GM23338 (cell line): ENCODE measurements at regions not wholly inside any gene's neighbourhood (a gene's known extent, or its start where the extent isn't known, plus 50 kb on each side); places are given as distances from the start of the nearest gene placed in this dataset.
A peak's percentile ranks its signal among the peaks of the same experiment; 100 is the strongest.

Source experiments
- ATAC-seq: fragments of 200-7000 bp; cut with Tn5 transposase; 3 replicates; pipeline ENCODE4 v1.9.1; 2020
- DNase-seq: peaks from one replicate; pipeline ENCODE4 v3.0.0-alpha.2; 2015; ENCODE audit warnings: low spot score
- H2AFZ ChIP-seq: fragments of 200-600 bp; sonication (generic); 2 replicates; pipeline ENCODE4 v1.8.0; 2016; ENCODE audit warnings: antibody characterized with exemption, mild to moderate bottlenecking, moderate library complexity
- H3F3A ChIP-seq: fragments of 200-600 bp; sonication (generic); replicated peaks from 2 replicates; pipeline ENCODE4 v1.8.0; 2017; ENCODE audit warnings: antibody characterized with exemption, mixed run types, low read depth
- H3K27ac ChIP-seq: fragments of 200-600 bp; sonication (generic); 2 replicates; pipeline ENCODE4 v1.6.1; 2016; ENCODE audit warnings: low read depth
- H3K27me3 ChIP-seq: fragments of 200-600 bp; sonication (generic); 2 replicates; pipeline ENCODE4 v1.8.0; 2016; ENCODE audit warnings: mild to moderate bottlenecking, mixed run types, moderate library complexity; ENCODE audit not compliant: insufficient read depth
- H3K36me3 ChIP-seq: fragments of 200-600 bp; sonication (generic); 2 replicates; pipeline ENCODE4 v1.8.0; 2016; ENCODE audit warnings: mild to moderate bottlenecking; ENCODE audit not compliant: insufficient read depth
- H3K4me1 ChIP-seq: fragments of 200-600 bp; sonication (generic); 2 replicates; pipeline ENCODE4 v1.8.0; 2016; ENCODE audit warnings: mild to moderate bottlenecking, moderate library complexity; ENCODE audit not compliant: insufficient read depth
- H3K4me2 ChIP-seq: fragments of 200-600 bp; sonication (generic); 2 replicates; pipeline ENCODE4 v1.7.1; 2017; ENCODE audit warnings: mixed run types
- H3K4me3 ChIP-seq: fragments of 200-600 bp; sonication (generic); 2 replicates; pipeline ENCODE4 v1.6.1; 2016; ENCODE audit warnings: mixed run types
- H3K79me2 ChIP-seq: fragments of 200-600 bp; sonication (generic); replicated peaks from 2 replicates; pipeline ENCODE4 v1.8.0; 2017; ENCODE audit warnings: mild to moderate bottlenecking; ENCODE audit not compliant: insufficient read depth
- H3K9me2 ChIP-seq: fragments of 200-600 bp; sonication (generic); 2 replicates; pipeline ENCODE4 v1.8.0; 2017; ENCODE audit not compliant: insufficient read depth
- H4K20me1 ChIP-seq: fragments of 200-600 bp; sonication (generic); replicated peaks from 2 replicates; pipeline ENCODE4 v1.8.0; 2017; ENCODE audit warnings: mild to moderate bottlenecking; ENCODE audit not compliant: insufficient read depth
- H3K27ac Mint-ChIP-seq: 2 replicates; pipeline ENCODE4 v1.8.0; 2020; ENCODE audit warnings: inconsistent platforms, mild to moderate bottlenecking, moderate library complexity, mixed read lengths
- H3K27me3 Mint-ChIP-seq: 3 replicates; pipeline ENCODE4 v1.8.0; 2022; ENCODE audit warnings: low read depth, mild to moderate bottlenecking, moderate library complexity, mixed read lengths, inconsistent platforms; ENCODE audit not compliant: insufficient read depth, poor library complexity
- H3K36me3 Mint-ChIP-seq: 3 replicates; pipeline ENCODE4 v1.8.0; 2021; ENCODE audit warnings: low read depth, mild to moderate bottlenecking, inconsistent platforms, moderate library complexity, mixed read lengths
- H3K4me1 Mint-ChIP-seq: 3 replicates; pipeline ENCODE4 v1.8.0; 2020; ENCODE audit warnings: mild to moderate bottlenecking, inconsistent platforms, mixed read lengths
- H3K4me3 Mint-ChIP-seq: 3 replicates; pipeline ENCODE4 v1.8.0; 2021; ENCODE audit warnings: moderate library complexity, mild to moderate bottlenecking, inconsistent platforms, mixed read lengths
- H3K9me3 Mint-ChIP-seq: 3 replicates; pipeline ENCODE4 v1.8.0; 2020; ENCODE audit warnings: moderate library complexity, mild to moderate bottlenecking, inconsistent platforms, mixed read lengths
- EZH2 ChIP-seq: fragments of 200-600 bp; sonication (generic); IDR thresholded peaks from one replicate; pipeline ENCODE4 v1.8.0; 2017; ENCODE audit warnings: antibody characterized with exemption, mild to moderate bottlenecking, low read depth; ENCODE audit not compliant: unreplicated experiment
- EZH2phosphoT487 ChIP-seq: fragments of 200-600 bp; sonication (generic); IDR thresholded peaks from one replicate; pipeline ENCODE4 v1.8.1; 2018; ENCODE audit warnings: antibody characterized with exemption; ENCODE audit not compliant: unreplicated experiment
- JUNB ChIP-seq: IDR thresholded peaks from one replicate; pipeline ENCODE4 v1.6.1; 2016; ENCODE audit warnings: antibody characterized with exemption; ENCODE audit not compliant: unreplicated experiment
- NANOG ChIP-seq: IDR thresholded peaks from 2 replicates; pipeline ENCODE4 v1.6.1; 2016; ENCODE audit warnings: antibody characterized with exemption, borderline replicate concordance
- ZNF331 ChIP-seq: fragments of 250-450 bp; sonication (Bioruptor Pico); IDR thresholded peaks from 2 replicates; pipeline ENCODE4 v1.5.0; 2020; ENCODE audit warnings: low read depth, mild to moderate bottlenecking, moderate library complexity
- TF ChIP-seq, protein P1 (sequence below), 2 experiments: fragments of 200-600 bp in 1 of 2; sonication (generic) in 1 of 2; conservative IDR thresholded peaks; 2 replicates each; pipeline versions ENCODE4 v1.5.1 to v1.6.1; 2016 to 2017; ENCODE audit warnings: antibody characterized with exemption in 2 of 2, low read depth in 2 of 2, mild to moderate bottlenecking in 2 of 2, moderate library complexity in 1 of 2
- TF ChIP-seq, protein P2 (sequence below): IDR thresholded peaks from one replicate; pipeline ENCODE4 v1.6.1; 2018; ENCODE audit warnings: antibody characterized with exemption; ENCODE audit not compliant: unreplicated experiment
- TF ChIP-seq, protein P3 (sequence below): IDR thresholded peaks from 2 replicates; pipeline ENCODE4 v1.6.1; 2016; ENCODE audit warnings: antibody characterized with exemption
- TF ChIP-seq, protein P4 (sequence below): fragments of 250-450 bp; sonication (Bioruptor Pico); IDR thresholded peaks from 2 replicates; pipeline ENCODE4 v1.5.0; 2020; ENCODE audit warnings: mild to moderate bottlenecking, moderate library complexity

DNA sequence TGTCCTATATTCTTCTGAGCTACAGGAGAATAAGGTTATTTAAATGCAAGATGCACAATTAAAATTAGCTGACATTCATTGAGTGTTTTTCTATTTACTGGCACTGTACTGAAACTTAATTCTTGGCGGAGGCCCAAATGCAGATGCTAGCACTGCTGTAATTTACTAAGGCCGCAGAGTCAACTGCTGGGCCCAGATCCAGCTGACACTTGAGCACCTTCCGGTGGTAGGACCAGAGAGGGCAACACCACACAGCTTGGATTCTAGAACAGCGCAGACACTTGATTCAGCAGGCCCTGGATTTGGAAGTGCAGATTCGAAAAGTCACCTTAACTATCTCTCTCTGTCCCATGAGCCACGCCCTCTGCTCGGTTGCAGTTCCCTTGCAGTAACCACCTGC lies 228.6 kb upstream of the TMEM72 start:
- no peaks in the 10 kb centered on the region for H3F3A ChIP-seq
- H3K4me3 ChIP-seq = no peak overlapping the region
- DNase-seq (peak; percentile 3), ATAC-seq (no peak)
- no peaks in the 10 kb centered on the region for H3K36me3 ChIP-seq
- no peak overlapping the region for H3K4me3 Mint-ChIP-seq
- H3K27me3 ChIP-seq = no peaks in the 10 kb centered on the region
- H3K4me2 ChIP-seq = no peak overlapping the region
- no peaks in the 10 kb centered on the region for H4K20me1 ChIP-seq
- H3K79me2 ChIP-seq = no peaks in the 10 kb centered on the region
- no peak overlapping the region for H2AFZ ChIP-seq
- no peaks in the 10 kb centered on the region for H3K27me3 Mint-ChIP-seq
- H3K27ac Mint-ChIP-seq = no peak overlapping the region
- peaks cover 9% of the 10 kb centered on the region; the same call in 2 of the 3 replicates for H3K4me1 Mint-ChIP-seq
- H3K27ac ChIP-seq = no peak overlapping the region
- H3K9me3 Mint-ChIP-seq = no peaks in the 10 kb centered on the region
- TF ChIP-seq, protein P1, sequence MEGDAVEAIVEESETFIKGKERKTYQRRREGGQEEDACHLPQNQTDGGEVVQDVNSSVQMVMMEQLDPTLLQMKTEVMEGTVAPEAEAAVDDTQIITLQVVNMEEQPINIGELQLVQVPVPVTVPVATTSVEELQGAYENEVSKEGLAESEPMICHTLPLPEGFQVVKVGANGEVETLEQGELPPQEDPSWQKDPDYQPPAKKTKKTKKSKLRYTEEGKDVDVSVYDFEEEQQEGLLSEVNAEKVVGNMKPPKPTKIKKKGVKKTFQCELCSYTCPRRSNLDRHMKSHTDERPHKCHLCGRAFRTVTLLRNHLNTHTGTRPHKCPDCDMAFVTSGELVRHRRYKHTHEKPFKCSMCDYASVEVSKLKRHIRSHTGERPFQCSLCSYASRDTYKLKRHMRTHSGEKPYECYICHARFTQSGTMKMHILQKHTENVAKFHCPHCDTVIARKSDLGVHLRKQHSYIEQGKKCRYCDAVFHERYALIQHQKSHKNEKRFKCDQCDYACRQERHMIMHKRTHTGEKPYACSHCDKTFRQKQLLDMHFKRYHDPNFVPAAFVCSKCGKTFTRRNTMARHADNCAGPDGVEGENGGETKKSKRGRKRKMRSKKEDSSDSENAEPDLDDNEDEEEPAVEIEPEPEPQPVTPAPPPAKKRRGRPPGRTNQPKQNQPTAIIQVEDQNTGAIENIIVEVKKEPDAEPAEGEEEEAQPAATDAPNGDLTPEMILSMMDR (conservative IDR thresholded peaks at IDR 0.05; ENCODE audit: low read depth in 2 of 2) = peak in 1 of 2 experiments; percentile 23; a peak in 1 of 4 replicates
- no peak for TF ChIP-seq NANOG
- H3K9me2 ChIP-seq = peaks cover 19% of the 10 kb centered on the region; the same call in 1 of the 2 replicates
- 0 out of 2 replicates have a peak, but pooled peaks cover 2% of the 10 kb centered on the region for H3K4me1 ChIP-seq
- no peaks in the 10 kb centered on the region for H3K36me3 Mint-ChIP-seq

DNA sequence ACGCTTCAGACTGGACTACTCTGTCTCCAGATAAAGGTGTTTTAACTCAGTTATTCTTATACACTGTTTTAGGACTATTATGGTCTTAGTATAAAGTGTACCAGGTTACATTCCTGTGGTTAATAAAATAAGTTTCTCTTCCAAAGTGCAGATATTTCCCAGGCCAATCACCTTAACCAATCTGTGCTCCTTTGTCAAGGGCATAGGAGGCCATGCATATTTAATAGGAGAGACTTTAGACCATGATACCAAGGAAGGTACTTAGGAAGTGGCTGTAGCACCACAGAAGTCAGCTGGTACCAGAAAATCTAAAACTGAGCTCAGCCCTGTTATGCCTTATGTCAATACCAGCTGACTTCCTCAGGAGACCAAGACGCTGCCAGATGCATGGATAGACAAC lies 226.5 kb upstream of the TMEM72 start:
- peaks cover 13% of the 10 kb centered on the region; the same call in 1 of the 2 replicates for H3K9me2 ChIP-seq
- 0 out of 2 replicates have a peak, but pooled peaks cover 2% of the 10 kb centered on the region for H3K4me1 ChIP-seq
- H3K79me2 ChIP-seq = no peaks in the 10 kb centered on the region
- no peaks in the 10 kb centered on the region for H3K27me3 Mint-ChIP-seq
- no peaks in the 10 kb centered on the region for H3K36me3 Mint-ChIP-seq
- no peaks in the 10 kb centered on the region for H3K36me3 ChIP-seq
- H3K4me3 Mint-ChIP-seq = no peak overlapping the region
- ATAC-seq (no peak), DNase-seq (no peak)
- H3K9me3 Mint-ChIP-seq = no peaks in the 10 kb centered on the region
- H4K20me1 ChIP-seq = no peaks in the 10 kb centered on the region
- H3K4me3 ChIP-seq = no peak overlapping the region
- H3K4me2 ChIP-seq = no peak overlapping the region
- H3K27me3 ChIP-seq = no peaks in the 10 kb centered on the region
- H3F3A ChIP-seq = no peaks in the 10 kb centered on the region
- H3K4me1 Mint-ChIP-seq = peaks cover 9% of the 10 kb centered on the region; the same call in 2 of the 3 replicates
- H2AFZ ChIP-seq = peak overlapping the region; percentile 50; the same call in 1 of the 2 replicates
- H3K27ac Mint-ChIP-seq = no peak overlapping the region
- no peak overlapping the region for H3K27ac ChIP-seq
- TF ChIP-seq EZH2phosphoT487 (no peak), JUNB (no peak), NANOG (no peak), EZH2 (no peak), ZNF331 (CRISPR knock-in tag) (no peak)
- TF ChIP-seq, protein P2, sequence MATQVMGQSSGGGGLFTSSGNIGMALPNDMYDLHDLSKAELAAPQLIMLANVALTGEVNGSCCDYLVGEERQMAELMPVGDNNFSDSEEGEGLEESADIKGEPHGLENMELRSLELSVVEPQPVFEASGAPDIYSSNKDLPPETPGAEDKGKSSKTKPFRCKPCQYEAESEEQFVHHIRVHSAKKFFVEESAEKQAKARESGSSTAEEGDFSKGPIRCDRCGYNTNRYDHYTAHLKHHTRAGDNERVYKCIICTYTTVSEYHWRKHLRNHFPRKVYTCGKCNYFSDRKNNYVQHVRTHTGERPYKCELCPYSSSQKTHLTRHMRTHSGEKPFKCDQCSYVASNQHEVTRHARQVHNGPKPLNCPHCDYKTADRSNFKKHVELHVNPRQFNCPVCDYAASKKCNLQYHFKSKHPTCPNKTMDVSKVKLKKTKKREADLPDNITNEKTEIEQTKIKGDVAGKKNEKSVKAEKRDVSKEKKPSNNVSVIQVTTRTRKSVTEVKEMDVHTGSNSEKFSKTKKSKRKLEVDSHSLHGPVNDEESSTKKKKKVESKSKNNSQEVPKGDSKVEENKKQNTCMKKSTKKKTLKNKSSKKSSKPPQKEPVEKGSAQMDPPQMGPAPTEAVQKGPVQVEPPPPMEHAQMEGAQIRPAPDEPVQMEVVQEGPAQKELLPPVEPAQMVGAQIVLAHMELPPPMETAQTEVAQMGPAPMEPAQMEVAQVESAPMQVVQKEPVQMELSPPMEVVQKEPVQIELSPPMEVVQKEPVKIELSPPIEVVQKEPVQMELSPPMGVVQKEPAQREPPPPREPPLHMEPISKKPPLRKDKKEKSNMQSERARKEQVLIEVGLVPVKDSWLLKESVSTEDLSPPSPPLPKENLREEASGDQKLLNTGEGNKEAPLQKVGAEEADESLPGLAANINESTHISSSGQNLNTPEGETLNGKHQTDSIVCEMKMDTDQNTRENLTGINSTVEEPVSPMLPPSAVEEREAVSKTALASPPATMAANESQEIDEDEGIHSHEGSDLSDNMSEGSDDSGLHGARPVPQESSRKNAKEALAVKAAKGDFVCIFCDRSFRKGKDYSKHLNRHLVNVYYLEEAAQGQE = no peak
- TF ChIP-seq, protein P3, sequence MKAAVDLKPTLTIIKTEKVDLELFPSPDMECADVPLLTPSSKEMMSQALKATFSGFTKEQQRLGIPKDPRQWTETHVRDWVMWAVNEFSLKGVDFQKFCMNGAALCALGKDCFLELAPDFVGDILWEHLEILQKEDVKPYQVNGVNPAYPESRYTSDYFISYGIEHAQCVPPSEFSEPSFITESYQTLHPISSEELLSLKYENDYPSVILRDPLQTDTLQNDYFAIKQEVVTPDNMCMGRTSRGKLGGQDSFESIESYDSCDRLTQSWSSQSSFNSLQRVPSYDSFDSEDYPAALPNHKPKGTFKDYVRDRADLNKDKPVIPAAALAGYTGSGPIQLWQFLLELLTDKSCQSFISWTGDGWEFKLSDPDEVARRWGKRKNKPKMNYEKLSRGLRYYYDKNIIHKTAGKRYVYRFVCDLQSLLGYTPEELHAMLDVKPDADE = no peak
- TF ChIP-seq, protein P4, sequence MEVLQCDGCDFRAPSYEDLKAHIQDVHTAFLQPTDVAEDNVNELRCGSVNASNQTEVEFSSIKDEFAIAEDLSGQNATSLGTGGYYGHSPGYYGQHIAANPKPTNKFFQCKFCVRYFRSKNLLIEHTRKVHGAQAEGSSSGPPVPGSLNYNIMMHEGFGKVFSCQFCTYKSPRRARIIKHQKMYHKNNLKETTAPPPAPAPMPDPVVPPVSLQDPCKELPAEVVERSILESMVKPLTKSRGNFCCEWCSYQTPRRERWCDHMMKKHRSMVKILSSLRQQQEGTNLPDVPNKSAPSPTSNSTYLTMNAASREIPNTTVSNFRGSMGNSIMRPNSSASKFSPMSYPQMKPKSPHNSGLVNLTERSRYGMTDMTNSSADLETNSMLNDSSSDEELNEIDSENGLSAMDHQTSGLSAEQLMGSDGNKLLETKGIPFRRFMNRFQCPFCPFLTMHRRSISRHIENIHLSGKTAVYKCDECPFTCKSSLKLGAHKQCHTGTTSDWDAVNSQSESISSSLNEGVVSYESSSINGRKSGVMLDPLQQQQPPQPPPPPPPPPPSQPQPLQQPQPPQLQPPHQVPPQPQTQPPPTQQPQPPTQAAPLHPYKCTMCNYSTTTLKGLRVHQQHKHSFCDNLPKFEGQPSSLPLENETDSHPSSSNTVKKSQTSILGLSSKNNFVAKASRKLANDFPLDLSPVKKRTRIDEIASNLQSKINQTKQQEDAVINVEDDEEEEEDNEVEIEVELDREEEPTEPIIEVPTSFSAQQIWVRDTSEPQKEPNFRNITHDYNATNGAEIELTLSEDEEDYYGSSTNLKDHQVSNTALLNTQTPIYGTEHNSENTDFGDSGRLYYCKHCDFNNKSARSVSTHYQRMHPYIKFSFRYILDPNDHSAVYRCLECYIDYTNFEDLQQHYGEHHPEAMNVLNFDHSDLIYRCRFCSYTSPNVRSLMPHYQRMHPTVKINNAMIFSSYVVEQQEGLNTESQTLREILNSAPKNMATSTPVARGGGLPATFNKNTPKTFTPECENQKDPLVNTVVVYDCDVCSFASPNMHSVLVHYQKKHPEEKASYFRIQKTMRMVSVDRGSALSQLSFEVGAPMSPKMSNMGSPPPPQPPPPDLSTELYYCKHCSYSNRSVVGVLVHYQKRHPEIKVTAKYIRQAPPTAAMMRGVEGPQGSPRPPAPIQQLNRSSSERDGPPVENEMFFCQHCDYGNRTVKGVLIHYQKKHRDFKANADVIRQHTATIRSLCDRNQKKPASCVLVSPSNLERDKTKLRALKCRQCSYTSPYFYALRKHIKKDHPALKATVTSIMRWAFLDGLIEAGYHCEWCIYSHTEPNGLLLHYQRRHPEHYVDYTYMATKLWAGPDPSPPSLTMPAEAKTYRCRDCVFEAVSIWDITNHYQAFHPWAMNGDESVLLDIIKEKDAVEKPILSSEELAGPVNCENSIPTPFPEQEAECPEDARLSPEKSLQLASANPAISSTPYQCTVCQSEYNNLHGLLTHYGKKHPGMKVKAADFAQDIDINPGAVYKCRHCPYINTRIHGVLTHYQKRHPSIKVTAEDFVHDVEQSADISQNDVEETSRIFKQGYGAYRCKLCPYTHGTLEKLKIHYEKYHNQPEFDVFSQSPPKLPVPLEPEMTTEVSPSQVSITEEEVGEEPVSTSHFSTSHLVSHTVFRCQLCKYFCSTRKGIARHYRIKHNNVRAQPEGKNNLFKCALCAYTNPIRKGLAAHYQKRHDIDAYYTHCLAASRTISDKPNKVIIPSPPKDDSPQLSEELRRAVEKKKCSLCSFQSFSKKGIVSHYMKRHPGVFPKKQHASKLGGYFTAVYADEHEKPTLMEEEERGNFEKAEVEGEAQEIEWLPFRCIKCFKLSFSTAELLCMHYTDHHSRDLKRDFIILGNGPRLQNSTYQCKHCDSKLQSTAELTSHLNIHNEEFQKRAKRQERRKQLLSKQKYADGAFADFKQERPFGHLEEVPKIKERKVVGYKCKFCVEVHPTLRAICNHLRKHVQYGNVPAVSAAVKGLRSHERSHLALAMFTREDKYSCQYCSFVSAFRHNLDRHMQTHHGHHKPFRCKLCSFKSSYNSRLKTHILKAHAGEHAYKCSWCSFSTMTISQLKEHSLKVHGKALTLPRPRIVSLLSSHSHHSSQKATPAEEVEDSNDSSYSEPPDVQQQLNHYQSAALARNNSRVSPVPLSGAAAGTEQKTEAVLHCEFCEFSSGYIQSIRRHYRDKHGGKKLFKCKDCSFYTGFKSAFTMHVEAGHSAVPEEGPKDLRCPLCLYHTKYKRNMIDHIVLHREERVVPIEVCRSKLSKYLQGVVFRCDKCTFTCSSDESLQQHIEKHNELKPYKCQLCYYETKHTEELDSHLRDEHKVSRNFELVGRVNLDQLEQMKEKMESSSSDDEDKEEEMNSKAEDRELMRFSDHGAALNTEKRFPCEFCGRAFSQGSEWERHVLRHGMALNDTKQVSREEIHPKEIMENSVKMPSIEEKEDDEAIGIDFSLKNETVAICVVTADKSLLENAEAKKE (CRISPR knock-in tag) = no peak
